Activated naive CD4-positive, alpha-beta T cell treated with anti-CD3 and anti-CD28 coated beads, Interleukin-2, amount 50 U/mL, for 72 hours (primary cell): ENCODE measurements at regions not wholly inside any gene's neighbourhood (a gene's known extent, or its start where the extent isn't known, plus 50 kb on each side); places are given as distances from the start of the nearest gene placed in this dataset.

Source experiments
- ATAC-seq, 2 donors: fragments of 150-1000 bp; cut with Tn5 transposase; 2 replicates each; pipeline ENCODE4 v1.10.0; 2021; ENCODE audit warnings: mild to moderate bottlenecking in 2 of 2, moderate library complexity in 2 of 2
- DNase-seq, 2 donors: peaks; one replicate each; pipeline ENCODE4 v3.0.0; 2021 to 2022; ENCODE audit warnings: low spot score in 2 of 2
- H3K27ac Mint-ChIP-seq, 2 donors: one replicate each; pipeline ENCODE4 v1.8.0; 2022; ENCODE audit warnings: mild to moderate bottlenecking in 2 of 2, mixed read lengths in 2 of 2
- H3K36me3 Mint-ChIP-seq, 2 donors: one replicate each; pipeline ENCODE4 v1.8.0; 2022; ENCODE audit warnings: mixed read lengths in 2 of 2
- H3K9me3 Mint-ChIP-seq, 2 donors: one replicate each; pipeline ENCODE4 v1.8.0; 2022; ENCODE audit warnings: mixed read lengths in 2 of 2

GRCh38 chr11:116190861-116191260 lies 581.9 kb downstream of the BUD13 start:
- H3K36me3 Mint-ChIP-seq: no peaks in the 10 kb centered on the region
- DNase-seq: no peak
- no peak overlapping the region for H3K27ac Mint-ChIP-seq
- ATAC-seq: no peak
- H3K9me3 Mint-ChIP-seq: peaks cover 0 to 7% of the 10 kb centered on the region in 2 donors

GRCh38 chr11:116189408-116190170 lies 583.2 kb downstream of the BUD13 start:
- DNase-seq (no peak), ATAC-seq (no peak)
- Mint-ChIP-seq H3K36me3 (no peaks in the 10 kb centered on the region), H3K27ac (no peak overlapping the region), H3K9me3 (peaks cover 0 to 12% of the 10 kb centered on the region in 2 donors)

GRCh38 chr11:116188350-116188749 lies 584.4 kb downstream of the BUD13 start:
- ATAC-seq: no peak
- Mint-ChIP-seq H3K9me3 (peaks cover 0 to 12% of the 10 kb centered on the region in 2 donors), H3K36me3 (no peaks in the 10 kb centered on the region), H3K27ac (no peak overlapping the region)
- DNase-seq: no peak

GRCh38 chr11:116187026-116187425 lies 585.8 kb downstream of the BUD13 start:
- DNase-seq: no peak
- H3K27ac Mint-ChIP-seq: no peak overlapping the region
- ATAC-seq: no peak
- no peaks in the 10 kb centered on the region for H3K36me3 Mint-ChIP-seq
- H3K9me3 Mint-ChIP-seq: peaks cover 0 to 12% of the 10 kb centered on the region in 2 donors

GRCh38 chr11:116185551-116185950 lies 587.2 kb downstream of the BUD13 start:
- ATAC-seq (no peak), DNase-seq (no peak)
- Mint-ChIP-seq H3K36me3 (no peaks in the 10 kb centered on the region), H3K27ac (no peak overlapping the region), H3K9me3 (peaks cover 0 to 12% of the 10 kb centered on the region in 2 donors)

- H3K9me3 Mint-ChIP-seq: peaks cover 0 to 12% of the 10 kb centered on the region in 2 donors
- ATAC-seq (no peak), DNase-seq (no peak)
- H3K36me3 Mint-ChIP-seq: no peaks in the 10 kb centered on the region
- H3K27ac Mint-ChIP-seq: no peak overlapping the region
Measured at GRCh38 chr11:116184763-116185162, 588.0 kb downstream of the BUD13 start.

GRCh38 chr11:116182356-116182966 lies 590.3 kb downstream of the BUD13 start:
- no peak overlapping the region for H3K27ac Mint-ChIP-seq
- no peak for ATAC-seq
- DNase-seq: no peak

GRCh38 chr11:116180806-116181600 lies 591.8 kb downstream of the BUD13 start:
- Mint-ChIP-seq H3K27ac (no peak overlapping the region), H3K36me3 (no peaks in the 10 kb centered on the region), H3K9me3 (peaks cover 0 to 4% of the 10 kb centered on the region in 2 donors)
- DNase-seq (no peak), ATAC-seq (no peak)

More at GRCh38 chr11:116182356-116182966, 590.3 kb downstream of the BUD13 start:
- Mint-ChIP-seq H3K9me3 (peaks cover 0 to 4% of the 10 kb centered on the region in 2 donors), H3K36me3 (no peaks in the 10 kb centered on the region)

- ATAC-seq (no peak), DNase-seq (no peak)
- H3K27ac Mint-ChIP-seq: no peak overlapping the region
- no peaks in the 10 kb centered on the region for H3K9me3 Mint-ChIP-seq
- H3K36me3 Mint-ChIP-seq: no peaks in the 10 kb centered on the region
Measured at GRCh38 chr11:116179401-116179800, 593.4 kb downstream of the BUD13 start.

GRCh38 chr11:116177521-116178210 lies 595.1 kb downstream of the BUD13 start:
- Mint-ChIP-seq H3K9me3 (no peaks in the 10 kb centered on the region), H3K27ac (no peak overlapping the region), H3K36me3 (no peaks in the 10 kb centered on the region)
- DNase-seq (no peak), ATAC-seq (no peak)

- Mint-ChIP-seq H3K9me3 (no peaks in the 10 kb centered on the region), H3K27ac (no peak overlapping the region), H3K36me3 (no peaks in the 10 kb centered on the region)
- ATAC-seq: no peak
- no peak for DNase-seq
Measured at GRCh38 chr11:116176484-116177005, 596.2 kb downstream of the BUD13 start.

- no peaks in the 10 kb centered on the region for H3K9me3 Mint-ChIP-seq
- no peak for ATAC-seq
- no peaks in the 10 kb centered on the region for H3K36me3 Mint-ChIP-seq
- DNase-seq: no peak
- H3K27ac Mint-ChIP-seq: no peak overlapping the region
Measured at GRCh38 chr11:116175707-116176106, 597.1 kb downstream of the BUD13 start.

- H3K27ac Mint-ChIP-seq: no peak overlapping the region
Measured at GRCh38 chr11:116173941-116174911, 598.6 kb downstream of the BUD13 start.

GRCh38 chr11:116173506-116173905 lies 599.3 kb downstream of the BUD13 start:
- ATAC-seq (no peak), DNase-seq (no peak)
- Mint-ChIP-seq H3K27ac (no peak overlapping the region), H3K36me3 (no peaks in the 10 kb centered on the region), H3K9me3 (peaks cover 0 to under 1% of the 10 kb centered on the region in 2 donors)

More at GRCh38 chr11:116173941-116174911, 598.6 kb downstream of the BUD13 start:
- H3K36me3 Mint-ChIP-seq: no peaks in the 10 kb centered on the region
- ATAC-seq: no peak
- H3K9me3 Mint-ChIP-seq: no peaks in the 10 kb centered on the region
- DNase-seq: no peak

GRCh38 chr11:116172851-116173250 lies 599.9 kb downstream of the BUD13 start:
- ATAC-seq (no peak), DNase-seq (no peak)
- H3K36me3 Mint-ChIP-seq: no peaks in the 10 kb centered on the region
- H3K9me3 Mint-ChIP-seq: peaks cover 0 to 3% of the 10 kb centered on the region in 2 donors
- no peak overlapping the region for H3K27ac Mint-ChIP-seq
